ENCODE measurements at regions not wholly inside any gene's neighbourhood (a gene's known extent, or its start where the extent isn't known, plus 50 kb on each side); places are given as distances from the start of the nearest gene placed in this dataset.

DNA sequence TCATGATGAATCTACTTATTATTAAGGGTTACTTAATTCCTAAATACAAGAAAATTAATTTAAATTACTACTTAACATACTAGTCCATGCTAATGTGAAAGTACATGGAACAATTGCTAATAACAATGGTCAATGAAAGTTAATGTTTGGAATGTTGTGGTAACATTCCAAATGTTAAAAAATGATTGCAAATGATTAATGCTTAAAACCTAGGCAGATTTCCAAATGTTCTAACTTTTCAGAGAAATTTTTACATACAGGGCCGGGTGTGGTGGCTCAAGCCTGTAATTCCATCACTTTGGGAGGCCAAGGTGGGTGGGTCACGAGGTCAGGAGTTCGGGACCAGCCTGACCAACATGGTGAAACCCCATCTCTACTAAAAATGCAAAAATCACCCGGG, 1851.3 kb upstream of the PCDH7 start:
- H3K27ac ChIP-seq (ENCODE audit: low read length): no peak overlapping the region

DNA sequence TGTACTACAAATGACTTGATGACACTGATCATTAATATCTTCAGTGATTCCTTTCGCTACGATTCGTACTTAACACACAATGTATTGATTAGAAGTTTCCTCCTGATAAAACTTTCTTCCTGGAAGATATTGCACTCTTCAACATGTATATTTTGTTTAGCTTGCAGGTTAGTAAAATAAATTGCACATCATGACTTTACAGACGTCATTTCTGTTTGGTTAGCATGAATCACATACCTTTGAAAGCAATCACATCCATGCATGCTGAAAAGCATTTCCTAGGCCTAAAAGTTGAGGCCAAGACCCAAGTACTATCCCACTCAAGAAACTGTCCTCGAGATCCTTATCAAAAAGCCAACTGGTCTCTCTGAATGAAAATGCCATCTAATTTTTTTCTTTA, 1841.0 kb upstream of the PCDH7 start:
- no peak overlapping the region for H3K27ac ChIP-seq (ENCODE audit: low read length)
- no peaks in the 10 kb centered on the region for H3K27me3 ChIP-seq (ENCODE audit: low read depth, low read length)
- no peak overlapping the region for H3K4me3 ChIP-seq (ENCODE audit: low read depth in 1 of 2, low read length in 2 of 2)
- no peaks in the 10 kb centered on the region for H3K9me3 ChIP-seq (ENCODE audit: control insufficient read depth in 1 of 2, low read length in 2 of 2)
- H3K36me3 ChIP-seq (ENCODE audit: control insufficient read depth in 1 of 2, insufficient read depth in 2 of 2, low read length in 2 of 2): no peaks in the 10 kb centered on the region
- peaks cover 0 to 6% of the 10 kb centered on the region in 2 donors for H3K4me1 ChIP-seq (ENCODE audit: control insufficient read depth in 1 of 2, insufficient read depth in 2 of 2, low read length in 2 of 2)

More for the DNA sequence above, 1851.3 kb upstream of the PCDH7 start:
- no peak overlapping the region for H3K4me3 ChIP-seq (ENCODE audit: low read depth in 1 of 2, low read length in 2 of 2)
- no peaks in the 10 kb centered on the region for H3K36me3 ChIP-seq (ENCODE audit: control insufficient read depth in 1 of 2, insufficient read depth in 2 of 2, low read length in 2 of 2)
- H3K4me1 ChIP-seq (ENCODE audit: control insufficient read depth in 1 of 2, insufficient read depth in 2 of 2, low read length in 2 of 2): no peaks in the 10 kb centered on the region
- no peaks in the 10 kb centered on the region for H3K9me3 ChIP-seq (ENCODE audit: control insufficient read depth in 1 of 2, low read length in 2 of 2)
- H3K27me3 ChIP-seq (ENCODE audit: low read depth, low read length): no peaks in the 10 kb centered on the region

DNA sequence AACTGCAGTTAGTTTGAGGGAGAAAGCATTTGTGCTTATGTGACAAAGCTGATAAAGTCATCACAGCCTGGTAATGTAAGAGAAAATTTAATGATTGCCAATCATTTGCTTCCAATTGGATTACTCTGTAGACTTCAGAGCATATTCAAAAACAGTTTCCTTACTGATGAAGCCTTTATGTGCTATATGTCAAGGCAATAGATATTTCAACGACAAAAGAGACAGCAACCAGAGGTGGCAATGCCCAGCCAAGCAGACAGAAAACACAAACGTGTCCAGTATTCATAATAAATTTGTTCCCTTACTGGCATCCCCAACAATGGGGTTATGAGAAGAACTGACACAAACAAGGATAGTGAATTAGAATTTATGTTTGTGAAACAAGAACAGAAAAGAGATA, 1840.3 kb upstream of the PCDH7 start:
- Histone ChIP-seq H3K4me1 (ENCODE audit: control insufficient read depth in 1 of 2, insufficient read depth in 2 of 2, low read length in 2 of 2) (peaks cover 0 to 6% of the 10 kb centered on the region in 2 donors), H3K27ac (ENCODE audit: low read length) (no peak overlapping the region), H3K9me3 (ENCODE audit: control insufficient read depth in 1 of 2, low read length in 2 of 2) (no peaks in the 10 kb centered on the region), H3K27me3 (ENCODE audit: low read depth, low read length) (no peaks in the 10 kb centered on the region), H3K4me3 (ENCODE audit: low read depth in 1 of 2, low read length in 2 of 2) (no peak overlapping the region), H3K36me3 (ENCODE audit: control insufficient read depth in 1 of 2, insufficient read depth in 2 of 2, low read length in 2 of 2) (no peaks in the 10 kb centered on the region)

DNA sequence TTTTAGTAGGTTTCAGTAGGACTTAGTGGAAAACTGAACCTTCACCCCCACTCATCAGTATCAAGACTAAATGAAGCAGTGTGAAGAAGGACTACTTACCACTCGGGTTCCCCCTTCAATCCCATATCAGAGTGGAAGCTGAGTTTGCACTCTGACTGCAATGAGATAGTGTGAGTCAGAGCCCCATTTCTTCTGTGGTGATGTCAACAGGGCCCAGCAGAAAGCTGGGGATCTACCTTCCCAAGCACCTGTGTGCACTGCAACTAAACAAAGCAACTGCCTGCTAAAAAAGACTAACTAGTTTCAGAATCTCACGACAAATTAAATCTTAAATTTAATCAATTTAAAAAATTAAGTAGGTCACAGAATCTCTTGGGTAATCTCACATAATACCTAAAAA, 1837.0 kb upstream of the PCDH7 start:
- Histone ChIP-seq H3K9me3 (ENCODE audit: control insufficient read depth in 1 of 2, low read length in 2 of 2) (no peaks in the 10 kb centered on the region), H3K4me1 (ENCODE audit: control insufficient read depth in 1 of 2, insufficient read depth in 2 of 2, low read length in 2 of 2) (peaks cover 0 to 6% of the 10 kb centered on the region in 2 donors), H3K27ac (ENCODE audit: low read length) (no peak overlapping the region), H3K36me3 (ENCODE audit: control insufficient read depth in 1 of 2, insufficient read depth in 2 of 2, low read length in 2 of 2) (no peaks in the 10 kb centered on the region), H3K4me3 (ENCODE audit: low read depth in 1 of 2, low read length in 2 of 2) (no peak overlapping the region), H3K27me3 (ENCODE audit: low read depth, low read length) (no peaks in the 10 kb centered on the region)

DNA sequence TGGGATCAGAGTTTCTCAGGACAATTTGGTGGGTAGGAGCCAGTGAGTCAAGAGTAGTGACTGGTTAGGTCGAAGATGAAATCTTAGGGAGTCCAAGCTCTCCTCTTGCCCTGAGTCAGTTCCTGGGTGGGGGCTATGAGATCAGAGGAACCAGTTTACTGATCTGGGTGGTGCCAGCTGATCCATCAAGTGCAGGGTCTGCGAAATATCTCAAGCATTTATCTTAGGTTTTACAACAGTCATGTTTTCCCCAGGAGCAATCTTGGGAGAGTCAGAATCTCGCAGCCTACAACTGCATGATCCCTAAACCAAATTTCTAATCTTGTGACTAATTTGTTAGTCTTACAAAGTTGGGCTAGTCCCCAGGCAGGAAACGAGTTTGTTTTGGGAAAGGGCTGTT, 1833.2 kb upstream of the PCDH7 start:
- H3K36me3 ChIP-seq (ENCODE audit: control insufficient read depth in 1 of 2, insufficient read depth in 2 of 2, low read length in 2 of 2): no peaks in the 10 kb centered on the region
- no peaks in the 10 kb centered on the region for H3K27me3 ChIP-seq (ENCODE audit: low read depth, low read length)
- no peaks in the 10 kb centered on the region for H3K9me3 ChIP-seq (ENCODE audit: control insufficient read depth in 1 of 2, low read length in 2 of 2)
- H3K27ac ChIP-seq (ENCODE audit: low read length): no peak overlapping the region
- H3K4me1 ChIP-seq (ENCODE audit: control insufficient read depth in 1 of 2, insufficient read depth in 2 of 2, low read length in 2 of 2): peaks cover 0 to 6% of the 10 kb centered on the region in 2 donors
- no peak overlapping the region for H3K4me3 ChIP-seq (ENCODE audit: low read depth in 1 of 2, low read length in 2 of 2)

DNA sequence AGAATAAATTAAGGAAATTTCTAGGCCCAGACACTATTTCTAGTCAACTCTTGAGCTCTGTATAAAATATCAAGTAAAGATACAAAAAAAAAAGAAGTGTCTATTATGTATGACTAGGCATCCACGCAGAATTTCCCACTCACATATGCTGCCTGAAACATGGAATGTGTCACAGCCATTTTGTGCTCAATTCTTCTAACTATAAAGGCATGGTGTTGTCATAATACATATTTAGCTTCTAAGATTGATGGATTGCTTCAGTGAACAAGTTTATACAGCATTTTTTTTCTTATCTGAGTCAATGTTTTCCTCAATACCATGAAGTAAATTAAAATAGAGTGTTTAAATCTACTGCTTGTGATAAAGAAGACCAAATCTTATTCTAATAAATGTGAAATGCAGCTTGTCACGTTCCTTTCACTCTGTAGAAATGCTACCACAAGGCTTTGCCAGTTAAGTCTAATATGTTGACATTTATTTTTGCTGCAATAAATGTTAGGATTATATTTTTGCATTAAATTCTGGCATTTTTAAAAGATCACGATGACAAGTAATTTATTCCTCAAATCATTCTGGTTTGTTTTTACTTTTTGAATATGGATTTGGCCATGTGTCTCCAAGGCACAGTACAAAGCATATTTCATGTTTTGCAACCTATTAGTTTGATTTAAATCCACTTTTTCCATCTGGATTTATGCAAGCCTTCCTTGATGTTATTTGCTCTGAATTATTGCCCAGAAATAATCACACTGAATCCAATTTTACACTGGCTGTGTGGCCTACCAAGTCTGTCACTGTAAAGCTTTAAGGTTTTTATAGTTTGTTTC, 1829.0 kb upstream of the PCDH7 start:
- H3K27me3 ChIP-seq (ENCODE audit: low read depth, low read length): no peaks in the 10 kb centered on the region
- H3K4me1 ChIP-seq (ENCODE audit: control insufficient read depth in 1 of 2, insufficient read depth in 2 of 2, low read length in 2 of 2): no peaks in the 10 kb centered on the region
- H3K9me3 ChIP-seq (ENCODE audit: control insufficient read depth in 1 of 2, low read length in 2 of 2): no peaks in the 10 kb centered on the region
- no peaks in the 10 kb centered on the region for H3K36me3 ChIP-seq (ENCODE audit: control insufficient read depth in 1 of 2, insufficient read depth in 2 of 2, low read length in 2 of 2)
- H3K27ac ChIP-seq (ENCODE audit: low read length): no peak overlapping the region
- H3K4me3 ChIP-seq (ENCODE audit: low read depth in 1 of 2, low read length in 2 of 2): no peak overlapping the region

DNA sequence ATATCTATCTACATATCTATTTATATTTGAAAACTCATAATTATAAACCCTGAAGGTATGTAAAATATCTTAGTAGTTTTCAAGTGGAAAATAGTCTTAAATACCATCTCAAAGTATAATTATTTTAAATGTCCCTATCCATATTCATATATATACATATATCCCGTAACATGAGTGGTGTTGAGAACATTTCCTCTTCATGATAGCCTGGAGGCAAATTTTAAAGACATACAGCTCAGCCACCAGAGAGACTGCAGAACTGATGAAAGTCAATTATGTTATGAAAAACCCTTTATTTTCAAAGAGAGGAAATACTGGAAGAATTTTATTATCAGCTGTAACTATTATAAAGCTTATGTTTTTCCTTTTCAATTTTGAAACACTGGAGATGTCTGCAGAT, 1806.7 kb upstream of the PCDH7 start:
- no peaks in the 10 kb centered on the region for H3K27me3 ChIP-seq (ENCODE audit: low read depth, low read length)
- no peaks in the 10 kb centered on the region for H3K36me3 ChIP-seq (ENCODE audit: control insufficient read depth in 1 of 2, insufficient read depth in 2 of 2, low read length in 2 of 2)
- H3K9me3 ChIP-seq (ENCODE audit: control insufficient read depth in 1 of 2, low read length in 2 of 2): peaks cover 0 to 4% of the 10 kb centered on the region in 2 donors
- H3K27ac ChIP-seq (ENCODE audit: low read length): no peak overlapping the region
- no peak overlapping the region for H3K4me3 ChIP-seq (ENCODE audit: low read depth in 1 of 2, low read length in 2 of 2)
- no peaks in the 10 kb centered on the region for H3K4me1 ChIP-seq (ENCODE audit: control insufficient read depth in 1 of 2, insufficient read depth in 2 of 2, low read length in 2 of 2)

DNA sequence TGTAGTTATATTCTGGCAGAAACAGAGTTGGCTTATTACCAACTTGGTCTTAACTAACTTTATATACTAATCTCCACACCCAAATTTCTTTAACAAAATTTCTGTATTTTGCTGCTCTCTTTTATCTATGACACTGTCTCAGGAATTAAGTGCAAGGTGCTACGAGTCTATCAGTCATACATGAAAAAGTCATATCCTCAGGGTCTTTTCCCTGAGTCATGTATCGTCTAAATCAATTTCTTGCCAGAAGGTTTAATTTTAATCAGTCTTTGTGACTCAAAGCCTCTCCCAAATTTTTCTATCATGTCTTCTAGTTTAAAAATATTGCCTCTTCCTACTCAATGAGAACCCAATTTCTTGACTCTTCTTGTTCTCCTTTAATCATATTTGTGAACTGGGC, 1803.6 kb upstream of the PCDH7 start:
- Histone ChIP-seq H3K4me1 (ENCODE audit: control insufficient read depth in 1 of 2, insufficient read depth in 2 of 2, low read length in 2 of 2) (no peaks in the 10 kb centered on the region), H3K9me3 (ENCODE audit: control insufficient read depth in 1 of 2, low read length in 2 of 2) (peaks cover 0 to 1% of the 10 kb centered on the region in 2 donors), H3K36me3 (ENCODE audit: control insufficient read depth in 1 of 2, insufficient read depth in 2 of 2, low read length in 2 of 2) (no peaks in the 10 kb centered on the region), H3K27me3 (ENCODE audit: low read depth, low read length) (no peaks in the 10 kb centered on the region), H3K4me3 (ENCODE audit: low read depth in 1 of 2, low read length in 2 of 2) (no peak overlapping the region), H3K27ac (ENCODE audit: low read length) (no peak overlapping the region)

DNA sequence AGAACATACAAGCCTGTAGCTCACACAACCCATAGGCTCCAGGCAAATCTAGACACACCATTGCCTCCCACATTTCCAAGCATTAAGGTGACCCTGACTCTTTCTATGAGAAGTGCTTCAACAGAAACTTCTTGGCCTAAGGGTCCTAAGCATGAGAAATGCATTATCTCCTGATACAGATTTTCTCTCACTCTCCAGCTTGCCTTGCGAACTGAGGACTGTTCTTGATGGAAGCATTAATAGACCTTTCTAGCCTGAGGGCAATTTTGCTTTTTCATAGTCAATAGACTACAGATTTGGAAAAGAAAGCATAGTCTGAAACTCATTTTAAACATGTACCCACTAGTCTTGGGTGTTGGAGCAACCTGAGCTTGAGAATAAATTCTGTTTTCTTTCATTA, 1801.3 kb upstream of the PCDH7 start:
- Histone ChIP-seq H3K9me3 (ENCODE audit: control insufficient read depth in 1 of 2, low read length in 2 of 2) (peaks cover 0 to 2% of the 10 kb centered on the region in 2 donors), H3K4me3 (ENCODE audit: low read depth in 1 of 2, low read length in 2 of 2) (no peak overlapping the region), H3K36me3 (ENCODE audit: control insufficient read depth in 1 of 2, insufficient read depth in 2 of 2, low read length in 2 of 2) (no peaks in the 10 kb centered on the region)

DNA sequence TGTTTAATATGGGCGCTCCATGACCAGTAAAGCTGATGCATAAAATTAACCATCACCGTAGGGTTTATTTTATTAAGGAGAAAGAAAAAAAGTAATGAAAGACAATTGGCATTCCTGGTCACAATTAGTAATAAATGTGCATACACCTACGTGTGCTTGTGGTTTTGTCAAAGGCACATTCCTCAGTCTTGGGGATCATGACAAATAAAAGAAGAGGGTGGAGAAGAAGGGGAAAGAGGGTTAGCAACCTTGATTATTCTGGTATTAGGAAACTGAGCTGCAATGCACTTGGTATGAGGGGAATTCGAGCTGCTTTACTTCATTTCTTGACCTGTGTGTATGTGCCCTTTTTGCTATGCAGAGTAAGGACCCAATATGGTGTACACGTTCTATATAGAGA, 1798.3 kb upstream of the PCDH7 start:
- no peaks in the 10 kb centered on the region for H3K27me3 ChIP-seq (ENCODE audit: low read depth, low read length)
- H3K4me3 ChIP-seq (ENCODE audit: low read depth in 1 of 2, low read length in 2 of 2): no peak overlapping the region
- H3K9me3 ChIP-seq (ENCODE audit: control insufficient read depth in 1 of 2, low read length in 2 of 2): peaks cover 0 to 2% of the 10 kb centered on the region in 2 donors
- no peaks in the 10 kb centered on the region for H3K36me3 ChIP-seq (ENCODE audit: control insufficient read depth in 1 of 2, insufficient read depth in 2 of 2, low read length in 2 of 2)
- H3K27ac ChIP-seq (ENCODE audit: low read length): no peak overlapping the region
- H3K4me1 ChIP-seq (ENCODE audit: control insufficient read depth in 1 of 2, insufficient read depth in 2 of 2, low read length in 2 of 2): no peaks in the 10 kb centered on the region

More for the DNA sequence above, 1801.3 kb upstream of the PCDH7 start:
- H3K4me1 ChIP-seq (ENCODE audit: control insufficient read depth in 1 of 2, insufficient read depth in 2 of 2, low read length in 2 of 2): no peaks in the 10 kb centered on the region
- no peak overlapping the region for H3K27ac ChIP-seq (ENCODE audit: low read length)
- no peaks in the 10 kb centered on the region for H3K27me3 ChIP-seq (ENCODE audit: low read depth, low read length)

DNA sequence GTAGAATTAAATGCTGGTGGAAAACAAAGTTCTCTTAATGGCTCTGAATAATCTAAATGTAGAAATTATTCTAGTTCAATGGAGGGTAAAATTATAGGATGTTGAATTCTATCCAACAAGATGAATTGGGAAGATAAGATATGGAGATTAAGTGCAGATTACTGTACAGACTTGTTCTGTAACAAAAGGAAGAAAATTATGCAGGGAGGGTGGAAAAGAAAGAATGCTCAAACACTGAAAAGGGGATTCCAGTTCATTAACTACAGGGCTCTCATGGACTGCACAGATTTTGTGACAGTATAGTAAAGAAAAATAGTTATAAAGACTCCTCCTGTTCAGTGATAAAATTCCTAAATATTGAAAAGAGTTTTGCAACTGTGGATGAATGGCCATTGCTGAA, 1794.0 kb upstream of the PCDH7 start:
- no peaks in the 10 kb centered on the region for H3K27me3 ChIP-seq (ENCODE audit: low read depth, low read length)
- no peak overlapping the region for H3K4me3 ChIP-seq (ENCODE audit: low read depth in 1 of 2, low read length in 2 of 2)
- no peaks in the 10 kb centered on the region for H3K4me1 ChIP-seq (ENCODE audit: control insufficient read depth in 1 of 2, insufficient read depth in 2 of 2, low read length in 2 of 2)
- peaks cover 0 to 2% of the 10 kb centered on the region in 2 donors for H3K9me3 ChIP-seq (ENCODE audit: control insufficient read depth in 1 of 2, low read length in 2 of 2)
- no peaks in the 10 kb centered on the region for H3K36me3 ChIP-seq (ENCODE audit: control insufficient read depth in 1 of 2, insufficient read depth in 2 of 2, low read length in 2 of 2)
- no peak overlapping the region for H3K27ac ChIP-seq (ENCODE audit: low read length)

DNA sequence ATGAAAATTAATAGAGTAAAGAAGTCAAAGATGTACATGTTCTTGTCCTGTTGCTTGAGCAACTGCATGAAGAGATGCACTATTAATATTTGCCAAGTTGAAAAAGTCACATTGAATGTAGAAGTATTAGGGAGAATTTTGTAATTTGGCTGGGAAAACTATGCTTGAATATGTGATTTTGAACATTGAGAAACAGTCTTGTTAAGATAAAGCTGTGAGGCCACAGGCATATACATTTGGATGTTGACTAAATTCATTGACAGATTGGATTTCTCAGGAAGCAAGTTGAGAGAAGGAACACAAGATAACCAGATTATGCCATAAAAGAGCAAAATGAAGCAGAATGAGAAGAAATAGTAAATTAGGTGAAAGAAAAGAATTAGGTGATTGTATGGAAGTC, 1777.5 kb upstream of the PCDH7 start:
- Histone ChIP-seq H3K9me3 (ENCODE audit: control insufficient read depth in 1 of 2, low read length in 2 of 2) (no peaks in the 10 kb centered on the region), H3K27me3 (ENCODE audit: low read depth, low read length) (no peaks in the 10 kb centered on the region), H3K4me1 (ENCODE audit: control insufficient read depth in 1 of 2, insufficient read depth in 2 of 2, low read length in 2 of 2) (no peaks in the 10 kb centered on the region), H3K36me3 (ENCODE audit: control insufficient read depth in 1 of 2, insufficient read depth in 2 of 2, low read length in 2 of 2) (no peaks in the 10 kb centered on the region), H3K27ac (ENCODE audit: low read length) (no peak overlapping the region), H3K4me3 (ENCODE audit: low read depth in 1 of 2, low read length in 2 of 2) (no peak overlapping the region)
